GM10266 (cell line): ENCODE measurements at regions not wholly inside any gene's neighbourhood (a gene's known extent, or its start where the extent isn't known, plus 50 kb on each side); places are given as distances from the start of the nearest gene placed in this dataset.

ENCODE experiments used
- DNase-seq: peaks from one replicate; pipeline ENCODE4 v3.0.0; 2012; ENCODE audit errors: extremely low spot score
- CTCF ChIP-seq: IDR thresholded peaks from 2 replicates; pipeline ENCODE4 v1.5.1; 2012; ENCODE audit warnings: mild to moderate bottlenecking, low read depth; ENCODE audit not compliant: control insufficient read depth, insufficient read depth; ENCODE audit errors: missing control alignments

GRCh38 chr1:83109692-83110091, 889.2 kb downstream of the TTLL7 start:
- TF ChIP-seq CTCF, result no peak
- DNase-seq, result no peak

DNA sequence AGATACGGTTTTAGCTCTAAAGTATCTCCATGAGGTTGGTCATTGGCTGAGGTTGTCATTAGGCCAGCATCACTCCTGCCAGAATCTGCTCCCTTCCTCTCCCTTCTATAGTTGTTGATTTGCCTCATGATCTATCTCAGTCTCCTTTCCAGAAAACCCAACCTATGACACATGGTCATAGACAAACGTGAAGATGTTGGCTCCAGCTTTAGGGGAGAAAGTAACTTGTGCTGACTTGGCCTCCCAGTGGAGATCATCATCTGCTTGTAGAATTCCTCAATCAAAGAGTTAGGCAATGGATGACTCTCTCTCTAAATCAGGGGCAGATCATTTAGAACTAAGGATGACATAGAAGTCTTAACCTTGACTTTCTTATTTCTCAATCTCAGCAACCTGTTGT, 894.4 kb downstream of the TTLL7 start:
- no peak for DNase-seq

DNA sequence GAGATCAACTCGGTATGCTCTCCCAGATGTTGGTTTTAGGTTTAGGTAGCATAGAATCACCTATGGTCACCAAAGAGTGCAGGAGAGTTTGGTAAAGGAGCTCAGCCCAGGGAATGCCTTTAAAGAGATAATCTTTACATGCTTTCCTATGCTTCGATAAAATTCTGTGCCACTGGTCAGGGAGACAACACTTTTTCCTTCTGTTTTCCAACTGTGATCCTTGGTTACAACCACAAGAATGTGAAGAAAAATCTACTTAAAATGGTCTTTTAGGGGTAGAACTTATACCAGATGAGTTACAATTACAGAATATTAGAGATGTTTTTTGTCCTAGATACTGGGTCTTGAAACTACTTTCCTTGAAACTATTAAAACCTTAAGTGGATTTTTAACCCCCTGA, 895.6 kb downstream of the TTLL7 start:
- DNase-seq, result no peak
- no peak for TF ChIP-seq CTCF

More for the DNA sequence above, 894.4 kb downstream of the TTLL7 start:
- no peak for TF ChIP-seq CTCF

- TF ChIP-seq CTCF, result no peak
- no peak for DNase-seq
Observed at GRCh38 chr1:83102630-83103071, 896.3 kb downstream of the TTLL7 start.

DNA sequence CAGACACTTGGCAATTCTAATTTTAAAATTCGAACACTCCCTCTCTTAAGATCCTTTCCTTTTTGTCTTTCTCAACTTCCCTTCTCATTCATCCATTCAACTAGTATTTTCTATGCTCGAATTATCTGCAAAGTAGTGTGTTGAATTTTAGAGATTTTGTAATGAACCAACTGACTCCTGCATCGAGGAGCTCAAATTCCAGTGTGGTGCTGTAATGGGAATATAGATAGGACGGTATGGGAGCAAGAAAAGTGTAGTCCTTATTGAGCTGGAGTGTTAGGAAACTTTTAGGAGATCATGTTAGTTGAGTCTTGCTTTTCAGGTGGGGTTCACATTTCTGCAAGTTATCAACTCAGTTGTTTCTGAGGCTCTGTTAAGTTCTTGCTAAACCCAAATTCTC, 897.5 kb downstream of the TTLL7 start:
- no peak for TF ChIP-seq CTCF
- no peak for DNase-seq

- no peak for DNase-seq
Observed at GRCh38 chr1:83100133-83100532, 898.8 kb downstream of the TTLL7 start.

GRCh38 chr1:83098791-83099190, 900.1 kb downstream of the TTLL7 start:
- no peak for DNase-seq
- no peak for TF ChIP-seq CTCF

More at GRCh38 chr1:83100133-83100532, 898.8 kb downstream of the TTLL7 start:
- no peak for TF ChIP-seq CTCF

DNA sequence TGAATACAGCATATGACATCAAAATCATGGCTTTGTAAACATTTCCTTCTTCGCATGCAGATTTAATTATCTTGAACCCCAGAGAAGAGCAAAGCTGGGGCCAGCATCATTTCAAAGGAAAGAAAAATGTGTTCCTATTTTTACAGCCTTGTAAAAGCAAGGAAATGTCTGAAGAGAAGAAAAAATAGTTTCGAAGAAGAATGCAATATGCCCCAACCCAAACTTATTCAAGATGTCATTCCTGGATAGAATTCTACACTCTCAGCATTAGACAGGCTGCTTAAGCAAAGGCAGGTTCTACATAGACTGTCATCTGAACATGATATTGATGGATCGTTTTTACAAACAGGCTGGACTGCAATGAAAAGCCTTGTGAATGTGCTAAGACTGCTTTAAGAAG, 900.8 kb downstream of the TTLL7 start:
- no peak for DNase-seq
- no peak for TF ChIP-seq CTCF
